ENCODE measurements at regions not wholly inside any gene's neighbourhood (a gene's known extent, or its start where the extent isn't known, plus 50 kb on each side); places are given as distances from the start of the nearest gene placed in this dataset.

DNA sequence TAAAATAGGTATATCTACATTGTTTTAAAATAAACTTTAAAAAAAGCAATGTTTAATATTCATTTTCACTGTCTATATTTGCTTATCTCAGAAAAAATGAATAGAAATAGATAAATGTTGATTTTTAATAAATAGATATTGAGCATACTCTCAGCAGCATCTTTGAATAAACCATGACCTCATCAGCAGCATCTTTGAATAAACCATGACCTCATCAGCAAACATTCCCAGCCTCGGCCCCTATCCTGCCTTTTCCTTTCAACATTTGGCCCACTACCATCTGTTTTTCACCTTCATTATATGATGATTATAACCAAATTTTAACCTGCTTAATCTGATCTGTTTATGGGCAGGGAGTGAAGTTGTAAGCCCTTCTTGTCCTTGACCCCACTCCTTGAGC, 148.7 kb upstream of the SAMSN1 start:
- no peaks in the 10 kb centered on the region for H3K27me3 ChIP-seq
- H3K4me3 ChIP-seq = no peak overlapping the region
- DNase-seq = no peak
- no peaks in the 10 kb centered on the region for H3K4me1 ChIP-seq
- no peak for TF ChIP-seq POLR2A (IDR thresholded peaks at IDR 0.05)
- TF ChIP-seq, protein P1, sequence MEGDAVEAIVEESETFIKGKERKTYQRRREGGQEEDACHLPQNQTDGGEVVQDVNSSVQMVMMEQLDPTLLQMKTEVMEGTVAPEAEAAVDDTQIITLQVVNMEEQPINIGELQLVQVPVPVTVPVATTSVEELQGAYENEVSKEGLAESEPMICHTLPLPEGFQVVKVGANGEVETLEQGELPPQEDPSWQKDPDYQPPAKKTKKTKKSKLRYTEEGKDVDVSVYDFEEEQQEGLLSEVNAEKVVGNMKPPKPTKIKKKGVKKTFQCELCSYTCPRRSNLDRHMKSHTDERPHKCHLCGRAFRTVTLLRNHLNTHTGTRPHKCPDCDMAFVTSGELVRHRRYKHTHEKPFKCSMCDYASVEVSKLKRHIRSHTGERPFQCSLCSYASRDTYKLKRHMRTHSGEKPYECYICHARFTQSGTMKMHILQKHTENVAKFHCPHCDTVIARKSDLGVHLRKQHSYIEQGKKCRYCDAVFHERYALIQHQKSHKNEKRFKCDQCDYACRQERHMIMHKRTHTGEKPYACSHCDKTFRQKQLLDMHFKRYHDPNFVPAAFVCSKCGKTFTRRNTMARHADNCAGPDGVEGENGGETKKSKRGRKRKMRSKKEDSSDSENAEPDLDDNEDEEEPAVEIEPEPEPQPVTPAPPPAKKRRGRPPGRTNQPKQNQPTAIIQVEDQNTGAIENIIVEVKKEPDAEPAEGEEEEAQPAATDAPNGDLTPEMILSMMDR (IDR thresholded peaks at IDR 0.05) = no peak
- H3K9me3 ChIP-seq = no peaks in the 10 kb centered on the region
- WGBS, 2 donors = 38 to 56% methylated on average over 1 of the region's 1 CpG
- no peaks in the 10 kb centered on the region for H3K36me3 ChIP-seq
- intact Hi-C loops (cut with DNase I) = no loop called here
- no peak overlapping the region for H3K27ac ChIP-seq

GRCh38 chr21:14693997-14694396, 147.9 kb upstream of the SAMSN1 start:
- Histone ChIP-seq H3K9me3 (no peaks in the 10 kb centered on the region), H3K27me3 (no peaks in the 10 kb centered on the region), H3K27ac (no peak overlapping the region), H3K36me3 (no peaks in the 10 kb centered on the region), H3K4me1 (no peaks in the 10 kb centered on the region), H3K4me3 (no peak overlapping the region)
- WGBS, 2 donors = 82 to 85% methylated on average over 3 of the region's 3 CpGs
- no peak for TF ChIP-seq POLR2A (IDR thresholded peaks at IDR 0.05)
- TF ChIP-seq, protein P1 (IDR thresholded peaks at IDR 0.05) = no peak
- intact Hi-C loops (cut with DNase I) = no loop called here
- DNase-seq = no peak

DNA sequence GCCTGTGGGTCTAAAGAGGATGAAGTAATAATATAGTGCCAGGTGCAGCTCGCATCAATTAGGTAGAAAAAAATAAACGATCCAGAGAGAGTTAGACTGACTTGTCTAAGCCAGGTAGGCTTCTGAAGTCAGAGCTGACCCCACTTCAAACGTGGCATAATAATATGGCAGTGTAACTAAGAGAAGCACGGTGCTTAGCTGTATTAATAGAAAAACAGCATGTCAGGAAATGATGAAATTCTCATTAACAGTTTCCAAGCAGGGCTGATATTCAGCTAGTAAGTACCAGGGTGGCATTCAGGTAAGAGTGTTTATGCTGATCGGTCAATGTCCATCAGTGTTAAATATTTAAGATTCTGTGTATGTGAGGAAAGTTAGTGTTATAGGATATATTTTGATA, 145.8 kb upstream of the SAMSN1 start:
- 41 to 42% methylated on average over 5 of the region's 5 CpGs for WGBS, 2 donors
- H3K4me3 ChIP-seq = no peak overlapping the region
- no peak for TF ChIP-seq POLR2A (IDR thresholded peaks at IDR 0.05)
- TF ChIP-seq, protein P1 (IDR thresholded peaks at IDR 0.05) = no peak
- intact Hi-C loops (cut with DNase I) = no loop called here
- H3K4me1 ChIP-seq = no peaks in the 10 kb centered on the region
- H3K27me3 ChIP-seq = no peaks in the 10 kb centered on the region
- DNase-seq = no peak
- no peaks in the 10 kb centered on the region for H3K36me3 ChIP-seq
- H3K27ac ChIP-seq = no peak overlapping the region
- H3K9me3 ChIP-seq = no peaks in the 10 kb centered on the region

DNA sequence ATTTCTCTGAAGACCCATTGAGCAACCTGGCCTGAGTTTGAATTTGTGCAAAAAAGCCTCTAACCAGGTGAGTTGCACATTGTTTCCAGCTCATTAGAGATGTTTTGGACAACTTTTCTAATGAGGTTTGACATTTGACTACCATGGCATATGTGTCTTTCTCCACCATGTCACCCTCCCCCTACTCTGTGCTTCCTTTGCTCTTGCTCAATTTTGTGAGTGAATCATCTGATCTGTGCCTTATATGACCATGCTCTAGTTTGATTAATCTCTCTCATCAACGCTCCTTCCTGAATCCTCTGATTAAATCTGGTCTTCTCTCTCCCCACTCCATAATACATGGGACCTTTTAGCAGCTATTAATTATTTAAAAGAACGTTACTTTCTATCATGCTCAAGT, 144.8 kb upstream of the SAMSN1 start:
- Histone ChIP-seq H3K9me3 (no peaks in the 10 kb centered on the region), H3K27me3 (no peaks in the 10 kb centered on the region), H3K4me3 (no peak overlapping the region), H3K27ac (no peak overlapping the region), H3K36me3 (no peaks in the 10 kb centered on the region), H3K4me1 (no peaks in the 10 kb centered on the region)
- DNase-seq = no peak
- 57 to 63% methylated on average over 2 of the region's 2 CpGs for WGBS, 2 donors
- TF ChIP-seq POLR2A (IDR thresholded peaks at IDR 0.05) = no peak
- TF ChIP-seq, protein P1 (IDR thresholded peaks at IDR 0.05) = no peak
- intact Hi-C loops (cut with DNase I) = no loop called here

DNA sequence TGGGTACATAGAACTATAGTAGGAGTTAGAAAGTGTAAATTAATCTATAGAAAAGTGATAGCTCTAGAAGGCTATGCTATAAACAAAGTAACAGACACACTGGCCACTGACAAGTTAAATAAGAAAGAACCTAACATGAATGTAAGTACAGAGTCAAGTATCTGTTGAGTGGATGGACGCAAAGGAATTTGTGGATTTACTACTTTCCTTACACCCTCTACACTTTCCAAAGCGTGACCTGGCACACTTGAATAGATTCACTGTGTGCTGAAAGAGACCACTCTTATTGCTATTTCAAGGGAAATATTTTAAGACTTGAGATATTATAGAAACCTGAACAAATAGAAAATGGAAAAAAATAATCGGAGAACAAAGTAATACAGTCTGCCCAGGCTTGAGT, 142.8 kb upstream of the SAMSN1 start:
- DNase-seq = no peak
- H3K27ac ChIP-seq = no peak overlapping the region
- no peaks in the 10 kb centered on the region for H3K9me3 ChIP-seq
- H3K27me3 ChIP-seq = no peaks in the 10 kb centered on the region
- 88 to 94% methylated on average over 3 of the region's 3 CpGs for WGBS, 2 donors
- no peaks in the 10 kb centered on the region for H3K36me3 ChIP-seq
- H3K4me1 ChIP-seq = no peaks in the 10 kb centered on the region
- TF ChIP-seq, protein P1 (IDR thresholded peaks at IDR 0.05) = no peak
- no peak for TF ChIP-seq POLR2A (IDR thresholded peaks at IDR 0.05)
- intact Hi-C loops (cut with DNase I) = no loop called here
- no peak overlapping the region for H3K4me3 ChIP-seq
